Adrenal gland (tissue), 5 donors: ENCODE measurements at regions not wholly inside any gene's neighbourhood (a gene's known extent, or its start where the extent isn't known, plus 50 kb on each side); places are given as distances from the start of the nearest gene placed in this dataset.

Source experiments
- POLR2A ChIP-seq, 2 donors: fragments of 450-650 bp; IDR thresholded peaks; one replicate each; pipeline ENCODE4 v1.6.1; 2017; ENCODE audit warnings: antibody characterized with exemption in 2 of 2, mild to moderate bottlenecking in 2 of 2, moderate library complexity in 1 of 2
- TF ChIP-seq, protein P1 (sequence below), 6 experiments: fragments of 450-650 bp in 4 of 6; fragments of 200-600 bp in 2 of 6; sonication (generic) in 1 of 6; IDR thresholded peaks; 1 replicate in 5 of 6; 2 replicates in 1 of 6; pipeline versions ENCODE4 v1.5.1 to v1.8.0; 2016 to 2021; ENCODE audit warnings: antibody characterized with exemption in 6 of 6, mild to moderate bottlenecking in 2 of 6, moderate library complexity in 1 of 6
- donor health status: DM: no; HTN: no; CAD: no.

DNA sequence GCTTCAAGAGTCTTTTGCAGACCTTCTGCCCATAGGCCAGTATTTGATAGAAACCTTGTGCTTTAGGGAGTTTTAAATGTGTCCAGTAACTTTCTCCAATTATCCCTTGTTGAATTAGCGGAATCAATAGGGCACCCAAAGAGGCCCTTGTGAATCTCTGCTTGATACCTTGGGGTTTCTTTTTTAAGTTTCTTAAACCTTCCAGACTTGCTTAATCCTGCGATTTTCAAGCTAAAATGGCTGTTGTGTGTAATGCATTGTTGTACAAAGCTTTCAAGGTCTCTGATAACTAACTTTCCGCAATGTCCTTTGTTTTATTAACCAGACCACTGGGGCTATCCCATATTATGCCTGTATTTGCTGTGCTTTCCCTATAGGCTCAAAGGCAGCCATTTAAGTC is 577.4 kb upstream of the RORB start:
- TF ChIP-seq, protein P1, sequence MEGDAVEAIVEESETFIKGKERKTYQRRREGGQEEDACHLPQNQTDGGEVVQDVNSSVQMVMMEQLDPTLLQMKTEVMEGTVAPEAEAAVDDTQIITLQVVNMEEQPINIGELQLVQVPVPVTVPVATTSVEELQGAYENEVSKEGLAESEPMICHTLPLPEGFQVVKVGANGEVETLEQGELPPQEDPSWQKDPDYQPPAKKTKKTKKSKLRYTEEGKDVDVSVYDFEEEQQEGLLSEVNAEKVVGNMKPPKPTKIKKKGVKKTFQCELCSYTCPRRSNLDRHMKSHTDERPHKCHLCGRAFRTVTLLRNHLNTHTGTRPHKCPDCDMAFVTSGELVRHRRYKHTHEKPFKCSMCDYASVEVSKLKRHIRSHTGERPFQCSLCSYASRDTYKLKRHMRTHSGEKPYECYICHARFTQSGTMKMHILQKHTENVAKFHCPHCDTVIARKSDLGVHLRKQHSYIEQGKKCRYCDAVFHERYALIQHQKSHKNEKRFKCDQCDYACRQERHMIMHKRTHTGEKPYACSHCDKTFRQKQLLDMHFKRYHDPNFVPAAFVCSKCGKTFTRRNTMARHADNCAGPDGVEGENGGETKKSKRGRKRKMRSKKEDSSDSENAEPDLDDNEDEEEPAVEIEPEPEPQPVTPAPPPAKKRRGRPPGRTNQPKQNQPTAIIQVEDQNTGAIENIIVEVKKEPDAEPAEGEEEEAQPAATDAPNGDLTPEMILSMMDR (IDR thresholded peaks at IDR 0.05): no peak
- TF ChIP-seq POLR2A (IDR thresholded peaks at IDR 0.05): no peak
